ENCODE measurements at regions not wholly inside any gene's neighbourhood (a gene's known extent, or its start where the extent isn't known, plus 50 kb on each side); places are given as distances from the start of the nearest gene placed in this dataset.

DNA sequence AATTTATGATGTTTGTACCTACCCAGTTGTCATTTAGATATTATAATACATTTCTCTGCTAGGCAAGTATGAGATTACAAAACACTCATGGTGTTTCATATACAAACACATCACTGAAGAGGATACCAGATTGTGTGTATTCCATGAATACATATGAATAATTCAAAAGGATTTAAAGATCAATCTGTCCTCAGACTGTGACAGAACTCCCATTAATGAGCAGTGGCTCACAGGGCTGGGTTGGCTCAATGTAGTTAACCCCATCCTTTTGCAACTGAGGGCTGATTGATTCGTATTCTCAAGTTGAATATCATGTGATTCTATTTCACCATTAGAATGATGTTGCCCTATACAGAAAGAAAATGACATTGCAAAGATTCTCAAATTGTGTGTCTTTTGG lies 79.6 kb upstream of the SPANXN2 start (continued):
- TF ChIP-seq BRCA1 (IDR thresholded peaks at IDR 0.05; ENCODE audit: low read depth, low read length) (no peak), CHD1 (IDR thresholded peaks at IDR 0.05; ENCODE audit: low read depth, low read length) (no peak), NANOG (IDR thresholded peaks at IDR 0.05; ENCODE audit: insufficient read depth, low read depth, low read length, poor library complexity, severe bottlenecking) (no peak)
- TF ChIP-seq, protein P1, sequence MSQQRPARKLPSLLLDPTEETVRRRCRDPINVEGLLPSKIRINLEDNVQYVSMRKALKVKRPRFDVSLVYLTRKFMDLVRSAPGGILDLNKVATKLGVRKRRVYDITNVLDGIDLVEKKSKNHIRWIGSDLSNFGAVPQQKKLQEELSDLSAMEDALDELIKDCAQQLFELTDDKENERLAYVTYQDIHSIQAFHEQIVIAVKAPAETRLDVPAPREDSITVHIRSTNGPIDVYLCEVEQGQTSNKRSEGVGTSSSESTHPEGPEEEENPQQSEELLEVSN (IDR thresholded peaks at IDR 0.05): no peak
- TF ChIP-seq, protein P2, sequence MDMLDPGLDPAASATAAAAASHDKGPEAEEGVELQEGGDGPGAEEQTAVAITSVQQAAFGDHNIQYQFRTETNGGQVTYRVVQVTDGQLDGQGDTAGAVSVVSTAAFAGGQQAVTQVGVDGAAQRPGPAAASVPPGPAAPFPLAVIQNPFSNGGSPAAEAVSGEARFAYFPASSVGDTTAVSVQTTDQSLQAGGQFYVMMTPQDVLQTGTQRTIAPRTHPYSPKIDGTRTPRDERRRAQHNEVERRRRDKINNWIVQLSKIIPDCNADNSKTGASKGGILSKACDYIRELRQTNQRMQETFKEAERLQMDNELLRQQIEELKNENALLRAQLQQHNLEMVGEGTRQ (IDR thresholded peaks at IDR 0.05; ENCODE audit: low read length): no peak
